HepG2 (cell line): ENCODE measurements at regions not wholly inside any gene's neighbourhood (a gene's known extent, or its start where the extent isn't known, plus 50 kb on each side); places are given as distances from the start of the nearest gene placed in this dataset.

ENCODE experiments used
- ATAC-seq: fragments of 200-7000 bp; cut with Tn5 transposase; 3 replicates; pipeline ENCODE4 v1.9.1; 2020; ENCODE audit warnings: mild to moderate bottlenecking, moderate library complexity
- BruUV-seq: library from RNA; stranded (reverse); fragments of 400-500 nt; replicated peaks from 2 replicates; lab custom pipeline; 2021; lab: Mats Ljungman, UMichigan
- CTCF ChIA-PET: fragments of 300-600 bp; formaldehyde crosslinking; extraction: SDS; loops from one replicate; lab custom pipeline; 2021; ENCODE audit warnings: low total read pairs, inconsistent platforms, low intra/inter-chr PET ratio; lab: Yijun Ruan, JAX
- POLR2A ChIA-PET: fragments of 350-600 bp; sonication (Branson Sonifier 250); formaldehyde crosslinking; loops from one replicate; lab custom pipeline; 2020; ENCODE audit warnings: antibody characterized with exemption, inconsistent platforms; lab: Yijun Ruan, JAX
- DNase-seq: peaks from one replicate; pipeline ENCODE4 v3.0.0-alpha.2; 2015; ENCODE audit warnings: low spot score
- FAIRE-seq: peaks from 3 replicates; lab custom pipeline; 2011; peaks lifted over from hg19 to GRCh38; lab: Jason Lieb, UNC
- H2AFZ ChIP-seq: one replicate; pipeline ENCODE4 v1.6.1; 2011; ENCODE audit warnings: low read length, inconsistent platforms
- H3K27ac ChIP-seq: fragments of 300-600 bp; 3 replicates; pipeline ENCODE4 v1.8.0; 2011; ENCODE audit warnings: mixed run types, mild to moderate bottlenecking, mixed read lengths, low read length, inconsistent platforms; ENCODE audit not compliant: insufficient read depth; ENCODE audit errors: extremely low read length
- H3K27me3 ChIP-seq, 2 experiments: fragments of 200-600 bp in 1 of 2; 2 replicates in 1 of 2; 3 replicates in 1 of 2; pipeline versions ENCODE4 v1.6.0 to v1.8.0; 2011; ENCODE audit warnings: low read length in 2 of 2, mild to moderate bottlenecking in 2 of 2, moderate library complexity in 2 of 2, inconsistent platforms in 1 of 2; ENCODE audit not compliant: insufficient read depth in 2 of 2, control insufficient read depth in 1 of 2
- H3K36me3 ChIP-seq, 2 experiments: fragments of 200-600 bp in 1 of 2; replicated peaks in 1 of 2; 2 replicates in 1 of 2; 3 replicates in 1 of 2; pipeline versions ENCODE4 v1.5.1 to v1.8.0; 2011; ENCODE audit warnings: low read length in 2 of 2, inconsistent platforms in 1 of 2; ENCODE audit not compliant: insufficient read depth in 2 of 2, control insufficient read depth in 1 of 2
- H3K4me1 ChIP-seq: 2 replicates; pipeline ENCODE4 v1.5.1; 2012; ENCODE audit warnings: low read length, inconsistent platforms; ENCODE audit not compliant: insufficient read depth
- H3K4me2 ChIP-seq: 2 replicates; pipeline ENCODE4 v1.6.0; 2011; ENCODE audit warnings: low read depth, low read length, inconsistent platforms
- H3K4me3 ChIP-seq, 3 experiments: fragments of 200-600 bp in 1 of 3; sonication (generic), shearing (Covaris generic) in 1 of 3; replicated peaks in 1 of 3; 2 replicates each; pipeline ENCODE4 v1.5.1; 2011 to 2016; ENCODE audit warnings: low read length in 3 of 3, inconsistent platforms in 2 of 3, low read depth in 2 of 3, mild to moderate bottlenecking in 2 of 3, control low read depth in 1 of 3, mixed read lengths in 1 of 3; ENCODE audit not compliant: insufficient read depth in 1 of 3
- H3K79me2 ChIP-seq: one replicate; pipeline ENCODE4 v1.6.1; 2011; ENCODE audit warnings: low read length, inconsistent platforms; ENCODE audit not compliant: insufficient read depth
- H3K9ac ChIP-seq: 2 replicates; pipeline ENCODE4 v1.6.0; 2011; ENCODE audit warnings: mild to moderate bottlenecking, low read depth, low read length, inconsistent platforms; ENCODE audit not compliant: insufficient read depth
- H3K9me3 ChIP-seq: 2 replicates; pipeline ENCODE4 v1.5.1; 2012; ENCODE audit warnings: mild to moderate bottlenecking, low read length
- H4K20me1 ChIP-seq: 2 replicates; pipeline ENCODE4 v1.6.0; 2011; ENCODE audit warnings: inconsistent platforms, mild to moderate bottlenecking, low read length, moderate library complexity; ENCODE audit not compliant: insufficient read depth
- EP300 ChIP-seq, 3 experiments: sonication (generic) in 1 of 3; formaldehyde crosslinking in 1 of 3; IDR thresholded peaks; 2 replicates each; pipeline versions ENCODE4 v1.5.1 to v1.6.1; 2011 to 2020; ENCODE audit warnings: low read depth in 2 of 3, low read length in 2 of 3, borderline replicate concordance in 1 of 3, improper control_type of control experiment in 1 of 3, mild to moderate bottlenecking in 1 of 3, missing genetic modification reagents in 1 of 3, moderate library complexity in 1 of 3
- FLYWCH1 ChIP-seq: sonication (generic); formaldehyde crosslinking; IDR thresholded peaks from 2 replicates; pipeline ENCODE4 v1.8.1; 2023; ENCODE audit warnings: mild to moderate bottlenecking, missing genetic modification reagents
- PTBP1 ChIP-seq: fragments of 200-400 bp; formaldehyde crosslinking; IDR thresholded peaks from 2 replicates; pipeline ENCODE4 v1.6.1; 2018; ENCODE audit warnings: low read length, low read depth; ENCODE audit not compliant: poor library complexity, severe bottlenecking
- REXO4 ChIP-seq: sonication (generic); formaldehyde crosslinking; IDR thresholded peaks from 2 replicates; pipeline ENCODE4 v1.8.0; 2022; ENCODE audit warnings: missing genetic modification reagents, mild to moderate bottlenecking, borderline replicate concordance
- RXRA ChIP-seq: sonication (generic); formaldehyde crosslinking; IDR thresholded peaks from 2 replicates; pipeline ENCODE4 v1.5.1; 2020; ENCODE audit warnings: missing genetic modification reagents
- SP4 ChIP-seq: sonication (generic); formaldehyde crosslinking; IDR thresholded peaks from 2 replicates; pipeline ENCODE4 v1.8.1; 2023; ENCODE audit warnings: mild to moderate bottlenecking, missing genetic modification reagents
- ZNF230 ChIP-seq: sonication (generic); formaldehyde crosslinking; IDR thresholded peaks from 2 replicates; pipeline ENCODE4 v1.4.0; 2020; ENCODE audit warnings: mild to moderate bottlenecking, missing genetic modification reagents
- ZNF329 ChIP-seq: sonication (generic); formaldehyde crosslinking; IDR thresholded peaks from 2 replicates; pipeline ENCODE4 v1.9.0; 2021; ENCODE audit warnings: low read depth, mild to moderate bottlenecking, missing genetic modification reagents
- ZNF333 ChIP-seq: sonication (generic); formaldehyde crosslinking; IDR thresholded peaks from 2 replicates; pipeline ENCODE4 v1.4.0; 2020; ENCODE audit warnings: mild to moderate bottlenecking, missing genetic modification reagents, borderline replicate concordance
- ZNF75D ChIP-seq: sonication (generic); formaldehyde crosslinking; IDR thresholded peaks from 2 replicates; pipeline ENCODE4 v1.8.1; 2023; ENCODE audit warnings: missing genetic modification reagents, mild to moderate bottlenecking, borderline replicate concordance
- ZSCAN30 ChIP-seq: sonication (generic); formaldehyde crosslinking; IDR thresholded peaks from 2 replicates; pipeline ENCODE4 v1.5.0; 2020; ENCODE audit warnings: mild to moderate bottlenecking, missing genetic modification reagents
- WGBS: methylation state at CpG from one replicate; pipeline ENCODE4 v1.1.6; 2017; ENCODE audit warnings: low lambda C conversion rate; 5-methylcytosine and 5-hydroxymethylcytosine counted together
- in situ Hi-C: cut with HindIII; loops from 2 replicates; pipeline ENCODE4 v1.10.0; 2017; ENCODE audit warnings: low pct_unique_long_range_greater_than_20kb; ENCODE audit not compliant: extremely low pct_ligation_motif_present
- intact Hi-C: fragments of 100-400 bp; cut with micrococcal nuclease; formaldehyde crosslinking; loops from one replicate; pipeline ENCODE4 v1.10.0; 2022; ENCODE audit not compliant: unreplicated experiment

GRCh38 chr1:219444474-219444873, 168.4 kb downstream of the ZC3H11B start:
- H4K20me1 ChIP-seq: no peaks in the 10 kb centered on the region
- TF ChIP-seq ZNF75D (CRISPR knock-in tag) (no peak), PTBP1 (no peak), ZNF230 (CRISPR knock-in tag) (no peak), EP300 (IDR thresholded peaks at IDR 0.05; ENCODE audit: low read depth in 2 of 2, low read length in 2 of 2) (no peak), EP300 (CRISPR knock-in tag; IDR thresholded peaks at IDR 0.05; ENCODE audit: borderline replicate concordance) (no peak), SP4 (CRISPR knock-in tag) (no peak), RXRA (no peak), REXO4 (CRISPR knock-in tag) (no peak), FLYWCH1 (CRISPR knock-in tag) (no peak), ZNF333 (CRISPR knock-in tag) (no peak), ZSCAN30 (CRISPR knock-in tag) (no peak), ZNF329 (CRISPR knock-in tag) (no peak)
- TF ChIP-seq, all 625 proteins: peak for 0
- no peaks in the 10 kb centered on the region for H3K79me2 ChIP-seq
- H3K9ac ChIP-seq: no peak overlapping the region
- POLR2A ChIA-PET: no interaction called here
- H3K27ac ChIP-seq: no peak overlapping the region
- in situ Hi-C loops: no loop called here
- intact Hi-C loops: no loop called here
- FAIRE-seq (no peak), ATAC-seq (no peak), DNase-seq (no peak)
- no peak overlapping the region for H2AFZ ChIP-seq
- no peaks in the 10 kb centered on the region for H3K27me3 ChIP-seq
- no peaks in the 10 kb centered on the region for H3K9me3 ChIP-seq
- CTCF ChIA-PET: no interaction called here
- 51% methylated on average over 4 of the region's 4 CpGs for WGBS
- no TSS peak for BruUV-seq
- H3K36me3 ChIP-seq: no peaks in the 10 kb centered on the region
- no peak overlapping the region for H3K4me3 ChIP-seq
- H3K4me2 ChIP-seq: no peak overlapping the region
- H3K4me1 ChIP-seq: peaks cover 6% of the 10 kb centered on the region; the same call in 1 of the 2 replicates
